GM21529 (cell line): ENCODE measurements at regions not wholly inside any gene's neighbourhood (a gene's known extent, or its start where the extent isn't known, plus 50 kb on each side); places are given as distances from the start of the nearest gene placed in this dataset.

Experiments used
- ATAC-seq: cut with Tn5 transposase; IDR thresholded peaks from one replicate; pipeline ENCODE4 v1.9.1; 2021; ENCODE audit not compliant: unreplicated experiment

GRCh38 chr11:92739491-92739890 is 230.0 kb upstream of the MTNR1B start:
- no peak for ATAC-seq

- no peak for ATAC-seq
Measured at GRCh38 chr11:92740276-92740675, 229.2 kb upstream of the MTNR1B start.

GRCh38 chr11:92744929-92745585 is 224.4 kb upstream of the MTNR1B start:
- no peak for ATAC-seq

- no peak for ATAC-seq
Measured at GRCh38 chr11:92750794-92751193, 218.7 kb upstream of the MTNR1B start.

GRCh38 chr11:92751594-92751993 is 217.9 kb upstream of the MTNR1B start:
- no peak for ATAC-seq

GRCh38 chr11:92752122-92752521 is 217.3 kb upstream of the MTNR1B start:
- no peak for ATAC-seq

DNA sequence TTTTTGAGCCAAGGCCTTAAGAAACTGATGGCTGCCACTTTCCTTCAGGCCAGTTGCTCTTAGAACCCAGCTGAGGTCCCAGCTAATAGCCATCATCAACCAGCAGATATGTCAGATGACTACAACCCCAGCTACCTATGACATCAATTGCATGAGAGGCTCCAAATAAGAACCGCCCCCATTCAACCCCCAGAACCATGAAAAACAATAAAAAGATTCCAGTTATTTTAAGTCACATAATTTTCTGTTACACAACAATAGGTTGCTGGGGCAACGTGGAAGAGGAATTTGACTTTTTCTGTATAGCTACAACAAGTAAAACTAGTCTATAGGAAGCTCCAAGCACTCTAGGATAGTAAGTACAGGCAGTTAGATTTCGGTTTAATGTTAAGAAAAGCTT is 216.3 kb upstream of the MTNR1B start:
- ATAC-seq, result no peak

DNA sequence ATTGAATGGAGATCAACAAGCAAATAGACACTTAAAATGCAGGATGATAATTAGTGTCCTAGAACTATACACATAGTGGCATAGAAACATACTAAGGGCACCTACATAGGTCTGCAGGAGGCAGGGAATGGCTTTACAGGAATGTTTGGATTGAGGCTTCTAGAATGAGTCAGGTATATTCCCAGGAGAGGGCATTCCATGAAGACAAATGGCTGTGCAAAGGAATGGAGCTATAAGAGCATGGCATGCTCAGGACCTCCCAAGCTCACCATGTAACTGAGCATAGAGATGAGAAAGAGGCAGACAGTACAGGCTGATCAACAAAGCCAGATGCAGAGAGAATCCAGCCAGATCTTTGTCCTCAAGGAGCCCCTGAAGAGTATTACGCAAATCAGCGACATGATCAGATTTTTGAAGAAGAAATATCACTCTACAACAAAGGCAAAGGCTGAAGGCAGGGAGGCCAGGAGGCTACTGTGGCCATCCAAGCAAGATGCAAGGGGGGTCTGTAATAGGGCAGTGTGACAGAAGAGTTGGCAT is 211.1 kb upstream of the MTNR1B start:
- ATAC-seq, result no peak

DNA sequence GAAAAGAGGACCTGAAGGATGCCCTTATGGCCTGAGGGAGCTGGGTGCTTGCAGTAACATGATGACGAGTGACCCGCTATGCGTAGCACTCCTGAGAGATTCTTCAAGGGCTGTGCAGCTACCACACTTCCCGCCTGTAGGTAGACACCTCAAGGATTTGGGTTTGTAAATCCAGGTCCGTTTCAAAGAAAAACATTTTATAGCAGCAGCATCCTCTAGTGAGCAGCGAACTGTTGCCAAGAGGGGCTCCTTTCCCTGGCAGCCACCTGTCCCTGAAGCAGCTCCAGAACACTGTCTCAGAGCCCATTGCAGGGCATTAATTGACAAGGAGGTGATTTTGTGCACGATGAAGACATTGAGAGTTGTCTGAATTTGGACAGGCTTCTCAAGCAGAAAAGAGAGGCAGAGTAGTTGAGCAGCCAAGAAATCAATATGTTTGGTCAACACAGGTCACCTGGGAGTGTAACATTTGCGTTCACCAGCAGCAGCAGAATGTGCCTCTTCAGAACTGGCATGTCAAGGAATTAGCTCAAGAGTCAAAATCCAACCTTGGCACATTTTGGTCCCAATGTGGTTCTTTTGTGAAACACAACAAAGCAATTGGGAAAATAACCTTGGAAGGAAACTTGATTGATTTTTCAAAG is 209.8 kb upstream of the MTNR1B start:
- no peak for ATAC-seq

DNA sequence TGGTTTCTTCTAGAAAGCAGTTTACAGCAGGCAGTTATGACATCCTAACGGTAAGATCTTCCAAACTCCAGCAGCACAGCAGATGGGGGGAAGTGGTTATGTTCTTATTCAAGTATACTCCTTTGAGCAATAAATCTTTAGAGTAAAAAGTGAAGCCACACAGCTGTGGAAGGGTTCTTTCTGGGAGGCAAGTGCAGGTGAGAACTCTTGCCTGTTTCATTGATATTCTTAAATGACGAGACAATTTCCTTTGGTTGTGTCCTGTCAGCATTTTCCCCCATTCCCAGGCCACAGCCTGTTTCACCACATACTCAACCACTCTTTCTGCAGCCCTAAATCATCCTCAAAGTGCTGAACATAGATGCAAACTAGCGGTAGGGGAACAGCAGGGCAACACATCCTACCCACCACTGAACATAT is 207.3 kb upstream of the MTNR1B start:
- ATAC-seq, result no peak

DNA sequence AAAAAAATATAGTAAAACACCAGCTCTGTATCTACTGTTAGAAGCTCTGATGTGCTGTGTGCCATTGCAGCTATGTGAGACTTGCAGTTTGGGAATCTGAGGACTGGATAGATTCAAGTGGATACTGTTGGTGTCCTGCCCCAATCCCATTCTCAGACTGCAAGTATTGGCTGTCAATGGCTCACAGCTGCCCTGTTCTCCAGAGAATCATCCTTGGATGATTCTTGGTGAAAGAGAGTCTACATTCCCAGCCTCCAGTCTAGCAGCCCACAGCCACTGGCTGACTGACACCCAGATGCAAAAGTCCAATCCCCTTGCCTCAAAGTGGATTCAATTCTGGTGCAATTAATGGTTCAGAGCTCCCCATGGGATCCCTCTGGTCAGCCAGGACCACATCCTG is 206.1 kb upstream of the MTNR1B start:
- no peak for ATAC-seq

- no peak for ATAC-seq
Measured at GRCh38 chr11:92764128-92764527, 205.3 kb upstream of the MTNR1B start.

DNA sequence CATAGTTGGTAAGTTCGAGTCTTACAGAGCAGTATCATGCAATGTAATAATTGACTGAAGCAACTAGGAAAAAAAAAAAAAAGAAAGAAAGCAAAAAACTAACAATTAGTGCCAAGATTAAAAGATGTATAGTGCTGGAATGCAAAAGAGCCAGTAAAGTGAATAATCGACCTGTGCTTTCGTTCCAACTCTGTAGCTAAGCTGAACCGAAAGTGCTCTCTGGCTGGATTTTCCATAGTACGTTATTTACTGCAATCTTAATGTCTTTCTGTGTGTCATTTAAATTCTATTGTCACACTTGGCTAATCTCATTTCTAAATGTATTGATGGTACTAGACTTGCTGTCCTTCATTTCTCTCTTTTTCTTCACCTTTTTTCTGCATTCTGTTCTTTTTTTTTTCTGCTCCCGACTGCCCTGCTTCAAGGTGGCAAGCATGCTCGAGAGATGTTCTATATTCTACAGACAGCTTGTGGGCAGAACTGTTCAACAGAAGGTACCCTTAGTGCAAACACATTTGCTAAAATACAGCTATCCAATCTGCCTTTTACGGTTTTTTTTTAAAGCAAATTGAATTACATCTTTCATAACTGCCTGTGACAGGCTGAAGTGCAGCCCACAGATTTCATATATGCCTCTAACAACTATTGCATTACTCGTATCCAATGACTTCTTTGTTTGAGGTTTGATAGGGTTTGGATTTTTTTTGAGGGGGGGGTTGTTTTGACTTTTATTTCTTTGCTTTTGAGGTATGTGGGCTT is 204.2 kb upstream of the MTNR1B start:
- no peak for ATAC-seq

GRCh38 chr11:92765965-92766371 is 203.5 kb upstream of the MTNR1B start:
- ATAC-seq, result no peak

DNA sequence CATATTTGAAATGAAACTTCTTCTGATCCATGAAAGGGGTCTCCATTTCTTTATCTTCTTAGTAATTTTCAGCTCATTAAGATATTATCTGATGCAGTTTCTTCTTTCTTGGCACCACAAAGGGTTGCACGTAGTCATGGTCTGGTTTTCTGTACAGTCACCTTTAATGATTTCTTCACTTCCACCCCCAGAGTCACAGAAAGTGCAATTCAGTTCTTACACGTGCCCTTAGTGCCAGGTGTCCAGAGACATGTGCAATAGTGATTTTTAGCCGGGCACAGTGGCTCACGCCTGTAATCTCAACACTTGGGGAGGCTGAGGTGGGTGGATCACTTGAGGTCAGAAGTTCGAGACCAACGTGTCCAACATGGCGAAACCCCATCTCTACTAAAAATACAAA is 202.8 kb upstream of the MTNR1B start:
- ATAC-seq, result no peak

DNA sequence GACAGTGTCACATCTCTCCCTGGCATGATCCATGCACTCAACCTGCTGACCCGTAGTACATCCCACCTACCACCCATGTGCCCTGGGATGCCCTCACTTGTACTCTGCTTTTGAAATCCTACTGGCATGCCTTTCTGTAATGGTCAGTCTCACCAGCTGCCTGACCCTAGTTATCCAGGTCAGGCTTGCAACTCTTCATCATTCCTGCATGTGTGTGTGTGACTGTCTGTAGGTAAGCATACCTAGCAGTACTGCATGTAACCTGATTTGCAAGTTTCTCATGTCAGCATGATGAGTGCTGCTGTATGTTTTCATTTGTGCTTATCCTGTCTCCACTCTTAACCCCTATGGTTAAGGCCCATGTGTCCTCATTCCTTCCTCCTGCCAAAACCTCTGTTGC is 202.0 kb upstream of the MTNR1B start:
- ATAC-seq, result no peak

GRCh38 chr11:92768121-92768840 is 201.2 kb upstream of the MTNR1B start:
- no peak for ATAC-seq

DNA sequence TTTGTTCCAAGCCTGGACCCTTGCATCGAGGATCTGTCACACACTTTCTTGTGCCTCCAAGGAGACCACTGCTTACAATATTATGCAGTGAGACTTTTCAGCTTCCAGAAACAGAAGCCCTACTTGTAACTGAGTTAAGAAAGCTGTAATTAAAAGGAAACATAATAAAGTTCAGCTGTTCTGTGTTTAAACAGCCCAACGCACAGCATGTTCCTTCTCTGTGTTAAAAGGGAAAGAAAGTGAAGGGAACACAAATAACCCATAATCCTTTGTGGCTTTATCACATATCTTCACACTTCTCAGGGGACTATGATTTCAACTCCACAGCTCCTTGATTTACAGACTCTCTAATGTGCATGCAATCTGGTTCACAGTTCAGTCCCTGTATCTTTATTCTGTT is 200.3 kb upstream of the MTNR1B start:
- ATAC-seq, result no peak

GRCh38 chr11:92770419-92770818 is 199.0 kb upstream of the MTNR1B start:
- no peak for ATAC-seq

GRCh38 chr11:92770981-92771380 is 198.5 kb upstream of the MTNR1B start:
- ATAC-seq, result no peak

DNA sequence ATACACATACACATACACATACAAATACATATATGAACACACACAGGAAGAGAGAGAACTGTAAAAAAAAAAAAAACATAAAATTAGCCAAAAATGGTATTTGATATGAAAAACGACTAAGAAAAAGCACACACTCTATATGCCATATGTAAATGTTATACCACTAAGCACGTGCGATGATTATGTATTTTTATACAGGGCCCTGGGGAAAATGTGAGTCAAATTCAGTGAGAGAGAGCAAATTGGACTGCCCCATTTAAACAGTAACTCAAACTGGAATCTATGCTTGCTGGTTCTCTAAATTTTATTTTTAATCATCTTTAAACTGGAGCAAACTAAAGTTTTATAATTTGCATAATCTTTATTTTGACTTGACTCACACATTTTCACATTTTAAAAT is 197.8 kb upstream of the MTNR1B start:
- ATAC-seq, result no peak
